BLaER1 (cell line): ENCODE measurements at regions not wholly inside any gene's neighbourhood (a gene's known extent, or its start where the extent isn't known, plus 50 kb on each side); places are given as distances from the start of the nearest gene placed in this dataset.

ENCODE experiments used
- H3K27ac ChIP-seq: shearing (Covaris generic); formaldehyde crosslinking; 2 replicates; pipeline ENCODE4 v1.8.1; 2022
- H3K27me3 ChIP-seq: shearing (Covaris generic); formaldehyde crosslinking; 2 replicates; pipeline ENCODE4 v1.8.1; 2022
- H3K36me3 ChIP-seq: shearing (Covaris generic); formaldehyde crosslinking; 2 replicates; pipeline ENCODE4 v1.8.1; 2022
- H3K4me1 ChIP-seq: shearing (Covaris generic); formaldehyde crosslinking; 2 replicates; pipeline ENCODE4 v1.8.1; 2022
- H3K4me2 ChIP-seq: shearing (Covaris generic); formaldehyde crosslinking; 2 replicates; pipeline ENCODE4 v1.8.1; 2022
- H3K4me3 ChIP-seq: shearing (Covaris generic); formaldehyde crosslinking; 2 replicates; pipeline ENCODE4 v1.8.1; 2022
- H3K9ac ChIP-seq: shearing (Covaris generic); formaldehyde crosslinking; 2 replicates; pipeline ENCODE4 v1.8.1; 2022
- H3K9me3 ChIP-seq: shearing (Covaris generic); formaldehyde crosslinking; 2 replicates; pipeline ENCODE4 v1.8.1; 2022
- H4K20me1 ChIP-seq: shearing (Covaris generic); formaldehyde crosslinking; 2 replicates; pipeline ENCODE4 v1.8.1; 2022
- Cebpa-rat ChIP-seq: shearing (Covaris generic); IDR thresholded peaks from 2 replicates; pipeline ENCODE4 v1.8.1; 2022

DNA sequence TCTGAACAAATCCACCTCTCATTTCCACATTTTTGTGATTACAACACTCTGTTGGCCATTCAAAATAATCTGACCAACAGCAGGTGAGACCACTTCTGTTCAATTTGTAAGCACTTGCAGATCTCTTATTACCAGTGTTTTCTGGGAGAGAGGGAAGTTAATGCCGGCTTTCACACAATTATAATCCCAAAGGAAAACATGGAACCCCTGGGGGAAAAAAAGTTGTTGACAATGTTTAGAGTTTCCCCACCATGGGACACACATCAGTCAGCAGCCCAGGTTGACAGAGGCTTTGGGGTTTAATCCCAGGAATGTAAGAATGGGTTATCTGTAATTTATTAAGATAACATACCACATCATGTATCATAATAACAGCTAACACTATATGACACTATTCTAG, 68.4 kb upstream of the TNFSF4 start:
- Histone ChIP-seq H3K4me3 (no peak overlapping the region), H3K4me2 (no peak overlapping the region), H3K27me3 (no peaks in the 10 kb centered on the region), H3K4me1 (no peaks in the 10 kb centered on the region), H3K36me3 (no peaks in the 10 kb centered on the region), H4K20me1 (no peaks in the 10 kb centered on the region), H3K9ac (no peak overlapping the region), H3K27ac (no peak overlapping the region), H3K9me3 (no peaks in the 10 kb centered on the region)
- TF ChIP-seq Cebpa-rat: no peak

GRCh38 chr1:173276922-173277800, 70.0 kb upstream of the TNFSF4 start:
- Histone ChIP-seq H3K27ac (no peak overlapping the region), H3K4me2 (no peak overlapping the region), H3K4me3 (no peak overlapping the region), H3K27me3 (no peaks in the 10 kb centered on the region), H4K20me1 (no peaks in the 10 kb centered on the region), H3K9me3 (no peaks in the 10 kb centered on the region), H3K4me1 (no peaks in the 10 kb centered on the region), H3K36me3 (no peaks in the 10 kb centered on the region), H3K9ac (no peak overlapping the region)
- no peak for TF ChIP-seq Cebpa-rat

- Histone ChIP-seq H3K4me2 (no peak overlapping the region), H3K9ac (no peak overlapping the region), H3K27me3 (no peaks in the 10 kb centered on the region), H3K36me3 (no peaks in the 10 kb centered on the region), H3K4me1 (no peaks in the 10 kb centered on the region), H3K9me3 (no peaks in the 10 kb centered on the region), H3K4me3 (no peak overlapping the region), H3K27ac (no peak overlapping the region), H4K20me1 (no peaks in the 10 kb centered on the region)
- TF ChIP-seq Cebpa-rat: no peak
Measured at GRCh38 chr1:173280899-173281660, 73.9 kb upstream of the TNFSF4 start.

DNA sequence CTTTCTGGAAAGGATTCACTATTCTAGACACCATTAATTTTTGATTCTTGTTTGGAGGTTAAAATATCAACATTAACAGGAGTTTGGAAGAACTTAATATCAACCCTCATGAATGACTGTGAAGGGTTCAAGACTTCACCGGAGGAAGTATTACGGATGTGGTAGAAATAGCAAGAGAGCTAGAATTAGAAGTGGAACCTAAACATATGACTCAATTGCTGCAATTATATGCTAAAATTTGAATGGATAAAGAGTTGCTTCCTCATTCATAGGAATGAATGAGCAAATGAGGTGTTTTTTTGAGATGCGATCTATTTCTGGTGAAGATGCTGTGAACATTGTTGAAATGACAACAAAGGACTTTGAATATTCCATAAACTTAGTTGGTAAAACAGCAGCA, 77.9 kb upstream of the TNFSF4 start:
- H4K20me1 ChIP-seq: no peaks in the 10 kb centered on the region
- no peak overlapping the region for H3K4me3 ChIP-seq
- H3K4me2 ChIP-seq: no peak overlapping the region

DNA sequence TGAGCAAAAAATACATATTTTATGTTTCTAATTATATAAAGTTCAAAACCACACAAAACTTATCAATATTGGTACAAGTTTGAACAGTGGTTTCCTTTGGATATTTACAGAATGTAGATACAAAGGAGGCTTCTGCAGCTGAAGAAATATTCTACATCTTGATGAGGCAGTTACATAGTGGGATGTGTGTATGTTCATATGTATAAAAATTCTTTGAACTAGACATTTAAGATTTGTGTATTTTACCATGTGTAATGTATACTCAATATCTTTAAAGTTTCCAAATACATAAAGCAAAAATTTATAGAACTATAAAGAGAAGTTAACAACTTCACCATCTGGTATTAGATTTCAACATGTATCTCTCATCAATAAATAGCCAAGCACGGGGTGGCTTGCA, 80.7 kb upstream of the TNFSF4 start:
- Histone ChIP-seq H3K36me3 (no peaks in the 10 kb centered on the region), H3K27ac (no peak overlapping the region), H3K9ac (no peak overlapping the region), H4K20me1 (no peaks in the 10 kb centered on the region), H3K4me2 (no peak overlapping the region), H3K4me1 (no peaks in the 10 kb centered on the region), H3K27me3 (no peaks in the 10 kb centered on the region), H3K4me3 (no peak overlapping the region), H3K9me3 (no peaks in the 10 kb centered on the region)
- TF ChIP-seq Cebpa-rat: no peak

More for the DNA sequence above, 77.9 kb upstream of the TNFSF4 start:
- H3K36me3 ChIP-seq: no peaks in the 10 kb centered on the region
- H3K27ac ChIP-seq: no peak overlapping the region
- H3K27me3 ChIP-seq: no peaks in the 10 kb centered on the region
- H3K4me1 ChIP-seq: no peaks in the 10 kb centered on the region
- H3K9me3 ChIP-seq: no peaks in the 10 kb centered on the region
- TF ChIP-seq Cebpa-rat: no peak
- no peak overlapping the region for H3K9ac ChIP-seq

GRCh38 chr1:173293756-173294155, 86.6 kb upstream of the TNFSF4 start:
- H3K4me2 ChIP-seq: no peak overlapping the region
- H3K27ac ChIP-seq: no peak overlapping the region
- no peak overlapping the region for H3K4me3 ChIP-seq
- no peaks in the 10 kb centered on the region for H3K36me3 ChIP-seq
- TF ChIP-seq Cebpa-rat: no peak
- no peaks in the 10 kb centered on the region for H4K20me1 ChIP-seq
- no peak overlapping the region for H3K9ac ChIP-seq
- H3K27me3 ChIP-seq: no peaks in the 10 kb centered on the region
- H3K9me3 ChIP-seq: no peaks in the 10 kb centered on the region
- H3K4me1 ChIP-seq: peaks cover 8% of the 10 kb centered on the region

DNA sequence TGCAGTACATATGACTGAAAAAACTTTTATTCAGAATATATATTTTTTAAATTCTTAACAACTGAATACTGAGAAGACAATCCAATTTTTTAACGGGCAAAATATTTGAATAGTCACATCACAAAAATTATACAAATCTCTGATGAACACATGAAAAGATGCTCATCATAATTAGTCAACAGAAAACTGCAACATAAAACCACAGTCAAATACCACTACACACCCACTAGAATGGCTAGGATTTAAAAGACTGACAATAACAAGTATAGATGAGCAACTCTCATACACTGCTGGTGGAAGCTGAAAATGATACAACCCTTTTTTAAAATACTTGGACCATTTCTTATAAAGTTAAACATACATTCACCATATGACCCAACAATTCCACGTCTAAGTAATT, 87.7 kb upstream of the TNFSF4 start:
- Histone ChIP-seq H3K27ac (no peak overlapping the region), H3K27me3 (no peaks in the 10 kb centered on the region), H3K36me3 (no peaks in the 10 kb centered on the region), H3K4me1 (peaks cover 8% of the 10 kb centered on the region), H3K9me3 (no peaks in the 10 kb centered on the region), H4K20me1 (no peaks in the 10 kb centered on the region), H3K4me3 (no peak overlapping the region), H3K4me2 (no peak overlapping the region), H3K9ac (no peak overlapping the region)
- TF ChIP-seq Cebpa-rat: no peak

DNA sequence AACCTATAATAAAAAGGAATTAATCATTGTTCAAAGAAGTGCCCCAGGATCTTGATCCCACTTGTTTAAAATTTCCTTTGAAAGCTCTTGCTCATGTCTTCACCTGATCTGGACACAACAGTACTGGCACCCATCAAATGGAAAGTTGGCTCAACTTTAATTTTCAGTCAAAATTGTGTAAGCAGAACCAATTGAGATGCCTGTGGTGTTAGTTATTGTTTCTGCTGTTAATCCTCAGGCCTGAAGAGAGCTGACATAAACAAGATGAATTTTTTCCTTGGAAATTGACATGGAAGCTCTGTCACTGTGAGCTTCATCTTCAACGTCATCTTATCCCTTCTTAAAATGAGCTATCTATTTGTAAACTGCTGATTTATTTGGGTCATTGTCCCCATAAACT, 88.3 kb upstream of the TNFSF4 start:
- Histone ChIP-seq H3K4me2 (no peak overlapping the region), H3K9ac (no peak overlapping the region), H3K27ac (no peak overlapping the region), H3K4me3 (no peak overlapping the region), H3K36me3 (no peaks in the 10 kb centered on the region), H3K9me3 (no peaks in the 10 kb centered on the region), H4K20me1 (no peaks in the 10 kb centered on the region), H3K4me1 (peaks cover 8% of the 10 kb centered on the region), H3K27me3 (no peaks in the 10 kb centered on the region)
- TF ChIP-seq Cebpa-rat: no peak

DNA sequence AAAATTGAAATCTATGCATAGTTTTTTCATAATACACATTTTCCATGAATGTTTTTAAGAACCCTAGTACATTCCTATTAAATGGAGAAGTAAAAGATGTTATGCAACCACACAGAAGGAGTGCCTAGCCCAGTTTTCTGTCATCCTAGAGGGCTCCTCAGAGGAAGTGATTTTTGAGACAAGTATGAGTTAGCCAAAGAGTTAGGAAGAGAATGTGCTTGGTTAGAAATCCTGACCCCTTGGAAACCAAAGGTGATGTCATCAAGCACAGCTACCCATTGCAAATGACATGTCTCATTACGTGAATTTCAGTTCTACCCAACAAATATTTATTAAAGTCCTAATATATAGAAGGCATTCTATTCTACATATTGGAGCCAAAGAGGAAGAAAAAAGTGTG, 88.9 kb upstream of the TNFSF4 start:
- no peaks in the 10 kb centered on the region for H3K36me3 ChIP-seq
- no peak for TF ChIP-seq Cebpa-rat
- no peak overlapping the region for H3K4me3 ChIP-seq
- H3K9me3 ChIP-seq: no peaks in the 10 kb centered on the region
- no peak overlapping the region for H3K4me2 ChIP-seq
- H4K20me1 ChIP-seq: no peaks in the 10 kb centered on the region
- no peaks in the 10 kb centered on the region for H3K27me3 ChIP-seq
- no peak overlapping the region for H3K9ac ChIP-seq
- H3K27ac ChIP-seq: no peak overlapping the region
- H3K4me1 ChIP-seq: peaks cover 8% of the 10 kb centered on the region

- H3K4me1 ChIP-seq: peaks cover 8% of the 10 kb centered on the region
Measured at GRCh38 chr1:173297798-173298391, 90.8 kb upstream of the TNFSF4 start.

More at GRCh38 chr1:173297798-173298391, 90.8 kb upstream of the TNFSF4 start:
- no peak overlapping the region for H3K9ac ChIP-seq
- H3K4me2 ChIP-seq: peak overlapping the region; percentile 23
- H3K4me3 ChIP-seq: no peak overlapping the region
- H4K20me1 ChIP-seq: no peaks in the 10 kb centered on the region
- no peaks in the 10 kb centered on the region for H3K27me3 ChIP-seq
- H3K9me3 ChIP-seq: no peaks in the 10 kb centered on the region
- no peak for TF ChIP-seq Cebpa-rat
- no peak overlapping the region for H3K27ac ChIP-seq
- no peaks in the 10 kb centered on the region for H3K36me3 ChIP-seq
